Spleen (tissue), 11 donors: ENCODE measurements at regions not wholly inside any gene's neighbourhood (a gene's known extent, or its start where the extent isn't known, plus 50 kb on each side); places are given as distances from the start of the nearest gene placed in this dataset.

Experiments used
- DNase-seq: peaks from one replicate; pipeline ENCODE4 v3.0.0-alpha.2; 2020
- H3K27ac ChIP-seq, 8 donors: fragments of 200-600 bp; sonication (generic) in 7 of 8; 1 replicate in 4 of 8; 2 replicates in 4 of 8; pipeline versions ENCODE4 v1.5.0 to v1.8.0; 2016 to 2021; ENCODE audit warnings: inconsistent platforms in 4 of 8, mild to moderate bottlenecking in 4 of 8, moderate library complexity in 1 of 8
- H3K27me3 ChIP-seq, 7 donors: fragments of 200-600 bp; sonication (generic) in 6 of 7; replicated peaks in 1 of 7; 1 replicate in 4 of 7; 2 replicates in 3 of 7; pipeline versions ENCODE4 v1.5.0 to v1.8.0; 2016 to 2021; ENCODE audit warnings: inconsistent platforms in 3 of 7, mild to moderate bottlenecking in 1 of 7
- H3K36me3 ChIP-seq, 6 donors: fragments of 200-600 bp; sonication (generic) in 5 of 6; 1 replicate in 4 of 6; 2 replicates in 2 of 6; pipeline versions ENCODE4 v1.5.0 to v1.8.0; 2016 to 2021; ENCODE audit warnings: inconsistent platforms in 2 of 6
- H3K4me1 ChIP-seq, 6 donors: fragments of 200-600 bp; sonication (generic) in 5 of 6; 1 replicate in 3 of 6; 2 replicates in 3 of 6; pipeline versions ENCODE4 v1.5.0 to v1.8.0; 2016 to 2021; ENCODE audit warnings: inconsistent platforms in 3 of 6
- H3K4me3 ChIP-seq, 8 donors: fragments of 200-600 bp; sonication (generic) in 7 of 8; 1 replicate in 4 of 8; 2 replicates in 4 of 8; pipeline versions ENCODE4 v1.5.0 to v1.8.0; 2016 to 2021; ENCODE audit warnings: inconsistent platforms in 4 of 8, mild to moderate bottlenecking in 4 of 8, moderate library complexity in 2 of 8
- H3K9me3 ChIP-seq, 8 donors: fragments of 200-600 bp; sonication (generic) in 7 of 8; 1 replicate in 4 of 8; 2 replicates in 4 of 8; pipeline versions ENCODE4 v1.5.0 to v1.8.0; 2016 to 2021; ENCODE audit warnings: inconsistent platforms in 4 of 8
- POLR2A ChIP-seq, 3 donors: fragments of 450-650 bp; IDR thresholded peaks; one replicate each; pipeline ENCODE4 v1.5.1; 2017; ENCODE audit warnings: antibody characterized with exemption in 3 of 3, mild to moderate bottlenecking in 1 of 3
- POLR2AphosphoS5 ChIP-seq, 3 donors: sonication (generic); formaldehyde crosslinking; IDR thresholded peaks; one replicate each; pipeline ENCODE4 v1.5.1; 2017; ENCODE audit warnings: antibody characterized with exemption in 3 of 3
- WGBS, 5 donors: extraction: QIAGEN DNeasy Blood & Tissue Kit in 3 of 5; methylation state at CpG; one replicate each; pipeline versions ENCODE4 v1.1.5 to v1.1.7; 2013 to 2018; 5-methylcytosine and 5-hydroxymethylcytosine counted together
- intact Hi-C: fragments of 100-400 bp; cut with DNase I; formaldehyde crosslinking; loops from one replicate; pipeline ENCODE4 v1.15.0; 2023; ENCODE audit warnings: low total_unique reads
- TF ChIP-seq, protein P1 (sequence below), 11 experiments: fragments of 200-600 bp in 7 of 11; fragments of 450-650 bp in 4 of 11; sonication (generic) in 4 of 11; IDR thresholded peaks in 8 of 11; conservative IDR thresholded peaks in 3 of 11; 1 replicate in 7 of 11; 2 replicates in 4 of 11; pipeline versions ENCODE4 v1.4.0 to v1.8.0; 2016 to 2021; ENCODE audit warnings: antibody characterized with exemption in 11 of 11, inconsistent platforms in 4 of 11, mild to moderate bottlenecking in 1 of 11
- donor health status: healthy with polysubstance abuse.
- donor health status: DM: no; HTN: no; CAD: no; lungs with moderate emphysema.
- donor health status: DM: no; HTN: no; CAD: no.
- donor health status: Bipolar disorder and iron deficiency.
- donor health status: healthy.
- donor health status: DM: no; HTN: no; CAD: no.
- donor health status: DM: yes; HTN: yes; CAD: no.

DNA sequence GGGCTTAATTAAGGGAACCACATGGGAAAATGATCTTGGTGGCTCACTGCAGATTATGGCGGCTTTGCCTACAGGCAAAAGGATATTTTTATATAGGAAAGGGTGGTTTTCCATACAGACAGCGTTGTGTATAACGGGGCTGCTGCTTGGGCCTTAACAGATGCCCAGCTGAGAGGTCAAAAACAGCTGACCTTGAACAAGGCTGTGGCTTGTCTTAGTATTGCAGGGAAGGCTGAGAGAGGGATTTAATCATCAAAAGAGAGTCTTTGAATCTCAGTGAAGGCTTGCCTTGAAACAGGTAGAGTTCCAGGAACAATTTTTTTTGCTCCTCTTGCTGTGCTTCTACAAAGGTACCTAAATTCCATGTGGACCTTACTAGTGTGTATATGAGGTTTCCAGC is 301.6 kb upstream of the C11orf87 start:
- H3K9me3 ChIP-seq, result no peaks in the 10 kb centered on the region
- no peaks in the 10 kb centered on the region for H3K27me3 ChIP-seq
- WGBS, 5 donors, result 91 to 93% (median 92%) methylated on average over 3 of the region's 3 CpGs
- H3K4me1 ChIP-seq, result no peaks in the 10 kb centered on the region
- intact Hi-C loops, result no loop called here
- H3K4me3 ChIP-seq, result no peak overlapping the region
- no peaks in the 10 kb centered on the region for H3K36me3 ChIP-seq
- no peak overlapping the region for H3K27ac ChIP-seq
- TF ChIP-seq, protein P1, sequence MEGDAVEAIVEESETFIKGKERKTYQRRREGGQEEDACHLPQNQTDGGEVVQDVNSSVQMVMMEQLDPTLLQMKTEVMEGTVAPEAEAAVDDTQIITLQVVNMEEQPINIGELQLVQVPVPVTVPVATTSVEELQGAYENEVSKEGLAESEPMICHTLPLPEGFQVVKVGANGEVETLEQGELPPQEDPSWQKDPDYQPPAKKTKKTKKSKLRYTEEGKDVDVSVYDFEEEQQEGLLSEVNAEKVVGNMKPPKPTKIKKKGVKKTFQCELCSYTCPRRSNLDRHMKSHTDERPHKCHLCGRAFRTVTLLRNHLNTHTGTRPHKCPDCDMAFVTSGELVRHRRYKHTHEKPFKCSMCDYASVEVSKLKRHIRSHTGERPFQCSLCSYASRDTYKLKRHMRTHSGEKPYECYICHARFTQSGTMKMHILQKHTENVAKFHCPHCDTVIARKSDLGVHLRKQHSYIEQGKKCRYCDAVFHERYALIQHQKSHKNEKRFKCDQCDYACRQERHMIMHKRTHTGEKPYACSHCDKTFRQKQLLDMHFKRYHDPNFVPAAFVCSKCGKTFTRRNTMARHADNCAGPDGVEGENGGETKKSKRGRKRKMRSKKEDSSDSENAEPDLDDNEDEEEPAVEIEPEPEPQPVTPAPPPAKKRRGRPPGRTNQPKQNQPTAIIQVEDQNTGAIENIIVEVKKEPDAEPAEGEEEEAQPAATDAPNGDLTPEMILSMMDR (IDR thresholded peaks at IDR 0.05 in 8 of 11, conservative IDR thresholded peaks at IDR 0.05 in 3 of 11), result no peak
- no peak for TF ChIP-seq POLR2AphosphoS5 (IDR thresholded peaks at IDR 0.05)
- no peak for TF ChIP-seq POLR2A (IDR thresholded peaks at IDR 0.05)
- DNase-seq, result no peak

DNA sequence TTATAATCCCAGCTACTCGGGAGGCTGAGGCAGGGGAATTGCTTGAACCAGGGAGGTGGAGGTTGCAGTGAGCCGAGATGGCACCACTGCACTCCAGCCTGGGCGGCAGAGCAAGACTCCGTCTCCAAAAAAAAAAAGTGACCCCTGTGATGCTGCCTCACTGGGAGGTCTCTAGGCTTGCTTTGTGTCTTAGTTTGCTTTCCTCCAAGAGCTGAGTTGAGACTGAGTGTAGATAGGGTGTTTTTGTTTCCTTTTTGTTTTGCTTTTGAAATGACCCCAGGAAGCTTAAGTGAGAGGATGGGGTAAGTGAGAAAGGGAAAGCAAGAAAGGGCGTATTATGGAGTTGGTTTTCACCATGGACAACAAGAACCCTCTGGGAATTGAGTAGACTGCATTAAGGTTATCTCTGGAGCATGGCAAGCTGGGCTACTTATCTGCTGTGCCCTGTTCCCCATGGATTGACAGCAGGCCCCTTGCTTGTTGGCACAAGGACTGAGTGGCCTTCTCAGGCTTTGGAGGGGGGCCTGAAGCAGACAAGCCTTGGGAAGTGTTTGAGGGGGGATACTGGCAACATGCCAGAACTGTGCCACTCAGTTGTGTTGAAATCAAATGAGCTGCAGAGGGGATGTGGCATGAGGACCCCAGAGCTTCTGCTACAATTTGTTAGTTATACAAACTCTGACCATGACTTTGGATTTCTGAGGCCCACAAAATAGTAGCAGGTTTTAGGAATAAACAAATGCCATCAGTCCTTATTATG is 300.6 kb upstream of the C11orf87 start:
- Histone ChIP-seq H3K27me3 (no peaks in the 10 kb centered on the region), H3K4me1 (no peaks in the 10 kb centered on the region), H3K9me3 (no peaks in the 10 kb centered on the region), H3K4me3 (no peak overlapping the region), H3K27ac (no peak overlapping the region), H3K36me3 (no peaks in the 10 kb centered on the region)
- TF ChIP-seq POLR2AphosphoS5 (IDR thresholded peaks at IDR 0.05) (no peak), POLR2A (IDR thresholded peaks at IDR 0.05) (no peak)
- TF ChIP-seq, protein P1 (IDR thresholded peaks at IDR 0.05 in 8 of 11, conservative IDR thresholded peaks at IDR 0.05 in 3 of 11), result no peak
- 82 to 97% (median 91%) methylated on average over 5 of the region's 5 CpGs for WGBS, 5 donors
- DNase-seq, result no peak
- intact Hi-C loops, result no loop called here

DNA sequence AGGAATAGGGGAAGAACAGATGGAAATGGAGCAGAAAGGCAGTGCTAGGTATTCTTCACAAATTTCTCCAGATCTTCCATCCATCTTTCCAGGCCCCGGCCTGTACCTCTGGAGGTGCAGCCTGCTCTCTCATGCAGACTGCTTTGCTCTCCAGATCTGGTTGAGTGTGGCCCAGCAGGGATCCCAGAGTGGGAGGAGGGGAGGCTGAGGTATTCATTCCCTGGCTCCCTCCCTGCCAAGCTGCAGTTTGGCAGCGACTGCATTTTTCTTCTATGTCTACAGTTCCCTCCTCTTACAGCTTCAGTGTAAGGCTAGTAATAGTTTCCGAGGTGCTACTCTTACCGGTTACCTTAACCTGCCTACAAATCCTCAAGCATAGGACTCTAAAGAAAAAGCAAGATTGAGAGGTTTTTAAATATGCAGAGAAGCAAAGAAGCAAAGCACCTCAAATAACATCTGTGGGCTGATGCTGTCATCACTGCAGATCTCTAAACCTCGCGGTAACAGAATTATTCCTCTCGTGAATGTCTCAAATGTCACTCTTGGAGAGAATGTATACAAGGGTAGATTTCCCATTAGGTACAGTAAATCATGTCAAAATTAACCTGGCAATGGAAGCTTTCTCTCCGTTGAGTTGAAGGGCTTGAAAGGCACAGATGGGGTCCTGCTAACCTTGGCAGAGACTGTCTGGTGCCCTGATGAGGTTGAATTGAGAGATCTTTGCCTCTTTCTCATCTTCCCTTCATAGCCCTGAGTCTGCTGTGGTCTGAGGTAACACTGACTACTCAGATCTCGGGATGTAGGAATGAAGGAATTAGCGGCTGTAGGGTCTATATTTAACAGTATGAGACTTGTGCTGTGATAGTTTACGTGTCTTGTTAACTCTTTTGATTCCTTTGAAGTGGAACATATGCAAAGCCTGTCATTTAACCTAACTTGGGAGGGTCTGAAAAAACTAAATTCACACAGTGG is 297.9 kb upstream of the C11orf87 start:
- DNase-seq, result no peak
- intact Hi-C loops, result no loop called here
- no peak for TF ChIP-seq POLR2A (IDR thresholded peaks at IDR 0.05)
- TF ChIP-seq, protein P1 (IDR thresholded peaks at IDR 0.05 in 8 of 11, conservative IDR thresholded peaks at IDR 0.05 in 3 of 11), result no peak
- TF ChIP-seq POLR2AphosphoS5 (IDR thresholded peaks at IDR 0.05), result no peak
- no peaks in the 10 kb centered on the region for H3K4me1 ChIP-seq
- no peaks in the 10 kb centered on the region for H3K36me3 ChIP-seq
- no peak overlapping the region for H3K4me3 ChIP-seq
- no peaks in the 10 kb centered on the region for H3K27me3 ChIP-seq
- no peak overlapping the region for H3K27ac ChIP-seq
- WGBS, 5 donors, result 72 to 85% (median 81%) methylated on average over 11 of the region's 11 CpGs
- H3K9me3 ChIP-seq, result no peaks in the 10 kb centered on the region

DNA sequence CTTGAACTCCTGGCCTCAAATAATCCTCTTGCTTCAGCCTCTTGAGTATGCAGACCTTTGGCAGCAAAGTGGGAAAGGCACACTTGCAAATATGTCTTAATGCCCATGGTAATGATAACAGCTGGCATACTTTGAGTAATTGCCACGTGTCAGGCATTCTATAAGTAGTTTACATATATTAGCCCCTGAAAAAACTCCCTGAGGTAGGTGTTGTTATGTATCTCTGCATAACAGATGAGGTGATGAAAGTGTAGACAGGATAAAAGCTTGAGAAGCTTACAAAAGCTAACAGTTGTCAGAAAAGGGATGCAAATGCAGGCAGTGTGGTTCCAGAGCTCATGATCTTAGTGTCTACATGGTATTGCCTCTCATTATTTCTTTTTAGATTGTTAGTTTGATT is 291.1 kb upstream of the C11orf87 start:
- H3K27me3 ChIP-seq, result no peaks in the 10 kb centered on the region
- no peak overlapping the region for H3K4me3 ChIP-seq
- no peaks in the 10 kb centered on the region for H3K36me3 ChIP-seq
- WGBS, 5 donors, result 37 to 76% (median 55%) methylated on average over 1 of the region's 1 CpG
- H3K9me3 ChIP-seq, result no peaks in the 10 kb centered on the region
- H3K27ac ChIP-seq, result no peak overlapping the region
- no peaks in the 10 kb centered on the region for H3K4me1 ChIP-seq
- no peak for DNase-seq
- intact Hi-C loops, result no loop called here
- TF ChIP-seq POLR2A (IDR thresholded peaks at IDR 0.05), result no peak
